ACC112 (cell line): ENCODE measurements at regions not wholly inside any gene's neighbourhood (a gene's known extent, or its start where the extent isn't known, plus 50 kb on each side); places are given as distances from the start of the nearest gene placed in this dataset.

Experiments used
- H2AFZ ChIP-seq: fragments of 200-600 bp; sonication (generic); one replicate; pipeline ENCODE4 v1.6.0; 2017; ENCODE audit warnings: antibody characterized with exemption, low read length; ENCODE audit not compliant: unreplicated experiment
- H3K27ac ChIP-seq: fragments of 200-600 bp; sonication (generic); 2 replicates; pipeline ENCODE4 v1.5.1; 2014; ENCODE audit warnings: low read depth, mild to moderate bottlenecking, antibody characterized with exemption, low read length, moderate library complexity
- H3K27me3 ChIP-seq: fragments of 200-600 bp; sonication (generic); 2 replicates; pipeline ENCODE4 v1.6.1; 2014; ENCODE audit warnings: mild to moderate bottlenecking, antibody characterized with exemption, low read length, moderate library complexity, mixed read lengths; ENCODE audit not compliant: insufficient read depth
- H3K36me3 ChIP-seq: fragments of 200-600 bp; sonication (generic); 2 replicates; pipeline ENCODE4 v1.6.1; 2016; ENCODE audit warnings: mild to moderate bottlenecking, antibody characterized with exemption, low read length, moderate library complexity, mixed read lengths; ENCODE audit not compliant: insufficient read depth
- H3K4me1 ChIP-seq: fragments of 200-600 bp; sonication (generic); one replicate; pipeline ENCODE4 v1.6.1; 2016; ENCODE audit warnings: low read length, mixed read lengths; ENCODE audit not compliant: insufficient read depth, unreplicated experiment, control insufficient read depth
- H3K4me3 ChIP-seq: fragments of 200-600 bp; sonication (generic); 2 replicates; pipeline ENCODE4 v1.5.1; 2014; ENCODE audit warnings: mild to moderate bottlenecking, low read depth, low read length
- H3K79me2 ChIP-seq: fragments of 200-600 bp; sonication (generic); one replicate; pipeline ENCODE4 v1.6.0; 2016; ENCODE audit warnings: low read length; ENCODE audit not compliant: control insufficient read depth, unreplicated experiment, insufficient read depth

DNA sequence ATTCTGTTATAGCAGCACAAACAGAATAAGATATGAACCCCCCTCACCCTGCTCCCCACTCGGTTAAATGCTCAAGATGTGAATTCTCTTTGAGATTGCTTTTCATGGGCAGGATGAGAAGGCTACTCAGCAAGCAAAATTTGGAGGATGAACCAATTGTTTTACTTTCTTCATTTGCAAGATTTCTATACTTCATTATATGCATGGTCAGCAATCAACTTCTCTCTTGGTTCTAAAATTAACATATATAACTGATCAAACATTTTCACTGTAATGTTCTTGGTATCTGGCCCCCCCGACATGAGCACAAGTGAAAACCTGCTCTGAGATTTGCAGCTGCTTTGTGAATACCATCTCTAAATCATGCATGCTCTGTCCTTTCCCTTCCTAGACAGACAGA is 556.1 kb upstream of the MDFIC2 start:
- no peak overlapping the region for H3K4me3 ChIP-seq
- H3K27ac ChIP-seq: no peak overlapping the region

DNA sequence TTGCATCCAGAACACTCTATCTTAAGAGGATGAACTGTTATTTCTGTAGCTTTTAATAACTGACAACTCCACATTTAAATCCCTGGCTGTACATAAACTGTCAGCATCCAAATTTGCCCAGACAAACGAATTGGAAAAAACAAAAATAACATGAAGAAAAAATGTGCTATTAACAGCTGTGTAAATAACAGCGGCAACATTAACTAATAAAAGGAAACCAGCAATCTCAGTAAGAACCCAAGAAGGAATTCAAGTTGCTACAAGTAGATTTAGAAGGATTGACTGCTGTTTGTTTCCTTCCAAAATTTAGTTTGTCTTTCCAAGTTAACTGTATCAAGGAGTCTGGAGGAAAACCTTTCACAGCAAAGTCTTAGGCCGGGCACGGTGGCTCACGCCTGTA is 550.6 kb upstream of the MDFIC2 start:
- no peak overlapping the region for H3K27ac ChIP-seq
- peaks cover 30% of the 10 kb centered on the region for H3K4me1 ChIP-seq
- H3K27me3 ChIP-seq: no peaks in the 10 kb centered on the region
- no peak overlapping the region for H2AFZ ChIP-seq
- no peaks in the 10 kb centered on the region for H3K79me2 ChIP-seq
- H3K36me3 ChIP-seq: 0 out of 2 replicates have a peak, but pooled peaks cover 3% of the 10 kb centered on the region
- H3K4me3 ChIP-seq: no peak overlapping the region

More for the DNA sequence above, 556.1 kb upstream of the MDFIC2 start:
- H3K36me3 ChIP-seq: 0 out of 2 replicates have a peak, but pooled peaks cover 3% of the 10 kb centered on the region
- H3K4me1 ChIP-seq: peaks cover 5% of the 10 kb centered on the region
- H3K79me2 ChIP-seq: no peaks in the 10 kb centered on the region
- no peaks in the 10 kb centered on the region for H3K27me3 ChIP-seq
- H2AFZ ChIP-seq: no peak overlapping the region

DNA sequence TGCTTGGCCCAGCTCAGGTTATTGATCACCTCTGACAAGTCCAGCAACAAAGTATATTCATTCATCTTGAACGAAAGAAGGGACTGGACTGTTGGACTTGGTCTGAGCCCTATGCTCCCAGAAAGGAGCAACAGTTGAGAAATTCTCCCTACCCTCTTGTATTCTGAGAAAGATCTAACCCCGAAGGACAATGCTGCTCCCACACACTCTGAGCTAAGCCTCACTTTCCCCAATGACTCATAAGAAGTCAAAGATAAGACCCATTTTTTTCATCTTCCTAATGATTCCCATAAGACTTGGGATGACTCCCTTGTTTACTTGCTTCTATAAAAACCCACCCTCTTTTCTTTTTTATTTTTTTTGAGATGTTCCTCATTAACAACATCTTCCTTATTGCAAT is 549.4 kb upstream of the MDFIC2 start:
- Histone ChIP-seq H3K36me3 (0 out of 2 replicates have a peak, but pooled peaks cover 3% of the 10 kb centered on the region), H3K79me2 (no peaks in the 10 kb centered on the region), H3K27me3 (no peaks in the 10 kb centered on the region), H3K4me3 (peak overlapping the region; percentile 47; the same call in 1 of the 2 replicates), H3K4me1 (peaks cover 41% of the 10 kb centered on the region), H2AFZ (peak overlapping the region; percentile 37), H3K27ac (peak overlapping the region; percentile 90)

DNA sequence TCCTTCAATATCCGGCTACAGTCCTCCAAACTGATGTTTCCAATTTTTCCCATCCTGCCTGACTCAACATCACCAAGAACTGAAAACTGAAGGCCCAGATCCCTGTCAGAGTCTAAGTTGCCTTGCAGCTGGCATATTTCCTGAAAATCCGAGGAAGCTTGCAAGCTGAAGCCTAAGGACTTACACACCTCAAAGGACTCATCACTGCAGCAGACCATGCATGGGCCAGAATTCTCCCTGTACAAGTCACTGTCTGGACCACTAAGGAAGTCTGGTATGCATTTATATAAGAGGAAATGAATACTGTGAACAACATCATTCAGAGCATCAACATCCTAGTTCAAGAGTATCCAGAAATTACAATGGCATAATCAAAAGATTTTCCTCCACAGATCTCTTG is 548.8 kb upstream of the MDFIC2 start:
- peak overlapping the region; percentile 90 for H3K27ac ChIP-seq
- H3K4me3 ChIP-seq: peak overlapping the region; percentile 47; the same call in 1 of the 2 replicates
- no peaks in the 10 kb centered on the region for H3K79me2 ChIP-seq
- peaks cover 46% of the 10 kb centered on the region for H3K4me1 ChIP-seq
- H3K36me3 ChIP-seq: 0 out of 2 replicates have a peak, but pooled peaks cover 3% of the 10 kb centered on the region
- H3K27me3 ChIP-seq: no peaks in the 10 kb centered on the region
- peak overlapping the region; percentile 37 for H2AFZ ChIP-seq

DNA sequence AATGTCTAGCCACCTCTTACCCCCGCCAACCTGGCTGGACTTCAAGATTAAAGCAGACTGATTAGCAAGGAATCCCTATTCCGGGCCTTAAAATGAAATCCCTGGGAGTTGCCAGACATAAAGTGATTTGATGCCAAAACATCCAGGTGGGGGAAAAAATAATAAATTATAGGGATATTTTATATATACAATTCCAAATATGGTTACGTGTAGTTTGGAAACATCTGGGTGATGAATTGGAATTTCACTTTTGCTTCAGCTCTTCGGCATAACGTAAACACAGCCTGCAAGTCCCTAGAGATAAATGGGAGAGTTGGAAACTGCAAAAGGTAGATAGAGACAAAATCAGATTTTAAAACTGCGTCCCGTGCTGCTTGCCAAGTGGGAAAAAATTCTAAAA is 545.5 kb upstream of the MDFIC2 start:
- Histone ChIP-seq H3K4me1 (peaks cover 74% of the 10 kb centered on the region), H3K36me3 (no peaks in the 10 kb centered on the region), H3K4me3 (peak overlapping the region; percentile 62), H3K27me3 (no peaks in the 10 kb centered on the region), H3K27ac (peak overlapping the region; percentile 95), H2AFZ (peak overlapping the region; percentile 36), H3K79me2 (no peaks in the 10 kb centered on the region)

DNA sequence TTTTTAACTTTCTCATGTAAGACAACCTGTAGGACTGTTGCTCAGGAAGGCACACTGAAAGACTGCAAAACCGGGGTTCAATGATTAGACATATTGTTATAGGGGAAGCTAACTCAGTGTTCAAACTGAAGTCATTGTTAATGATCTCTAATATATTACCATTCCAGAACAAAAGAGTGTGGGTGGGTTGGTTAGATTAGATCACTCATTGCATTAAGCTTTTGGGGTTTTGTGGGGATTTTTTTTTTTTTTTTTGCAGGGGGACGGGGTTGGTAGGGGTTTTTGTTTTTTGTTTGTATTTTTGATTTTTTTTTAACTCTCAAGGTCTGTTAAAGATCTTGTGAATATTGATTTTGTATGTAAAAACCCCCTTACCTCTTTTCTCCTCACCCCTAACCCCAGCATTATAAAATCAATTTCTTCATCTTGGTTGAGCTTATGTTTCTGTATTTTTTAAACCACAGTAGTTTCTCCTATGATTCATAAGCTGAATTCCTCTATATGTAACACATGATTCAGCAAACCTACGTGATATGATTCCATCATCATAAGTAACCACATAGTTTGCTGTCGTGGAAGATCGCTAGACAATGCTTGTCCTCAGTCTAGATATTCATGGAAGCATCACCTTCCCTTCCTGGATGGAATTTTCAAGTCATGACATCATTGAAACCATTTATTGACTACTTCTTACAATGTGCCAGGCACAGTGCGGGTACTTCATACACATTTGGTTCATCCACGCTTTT is 544.1 kb upstream of the MDFIC2 start:
- Histone ChIP-seq H3K4me1 (peaks cover 66% of the 10 kb centered on the region), H3K27ac (peak overlapping the region; percentile 95), H3K4me3 (peak overlapping the region; percentile 36; the same call in 1 of the 2 replicates), H3K36me3 (no peaks in the 10 kb centered on the region), H3K79me2 (no peaks in the 10 kb centered on the region), H3K27me3 (no peaks in the 10 kb centered on the region), H2AFZ (no peak overlapping the region)

DNA sequence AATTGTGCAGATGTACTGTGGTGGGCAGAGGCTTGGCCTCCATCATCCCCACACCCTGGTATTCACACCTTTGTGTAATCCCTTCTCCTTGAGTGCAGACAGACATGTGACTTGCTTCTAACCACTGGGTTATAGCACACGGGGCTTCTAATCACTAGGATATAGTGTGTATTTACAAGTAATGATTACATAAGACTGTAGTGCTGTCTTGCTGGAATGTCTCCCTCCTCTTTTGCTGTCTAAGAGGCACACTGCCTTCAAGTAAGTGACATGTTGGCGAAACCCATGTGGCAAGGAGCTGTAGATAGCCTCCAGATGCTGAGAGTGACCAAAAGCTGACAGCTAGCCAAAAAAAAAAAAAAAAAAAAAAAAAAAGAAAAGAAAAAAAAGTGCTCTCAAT is 542.7 kb upstream of the MDFIC2 start:
- Histone ChIP-seq H2AFZ (no peak overlapping the region), H3K27ac (peak overlapping the region; percentile 79; the same call in 1 of the 2 replicates), H3K4me1 (peaks cover 68% of the 10 kb centered on the region), H3K79me2 (no peaks in the 10 kb centered on the region), H3K27me3 (no peaks in the 10 kb centered on the region), H3K36me3 (no peaks in the 10 kb centered on the region), H3K4me3 (no peak overlapping the region)

DNA sequence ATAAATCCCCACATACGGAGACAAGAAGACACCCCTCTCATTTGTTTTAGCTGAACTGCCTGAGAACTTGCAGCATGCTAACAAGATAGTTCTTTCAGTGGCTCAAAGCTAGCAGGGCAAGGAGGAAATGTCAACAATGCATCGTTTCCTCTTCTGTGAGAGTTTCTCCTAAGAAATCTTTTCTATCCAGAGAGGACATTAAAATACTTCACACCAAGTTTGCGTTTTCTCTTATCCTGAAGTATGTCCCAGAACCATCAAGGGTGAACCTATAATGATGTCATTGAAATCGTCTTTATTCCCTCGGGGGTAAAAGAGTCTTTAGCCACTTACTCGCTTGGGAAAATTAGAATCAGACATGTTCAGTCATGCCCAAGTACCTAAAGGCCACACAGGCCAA is 541.7 kb upstream of the MDFIC2 start:
- no peaks in the 10 kb centered on the region for H3K36me3 ChIP-seq
- no peaks in the 10 kb centered on the region for H3K79me2 ChIP-seq
- peaks cover 74% of the 10 kb centered on the region for H3K4me1 ChIP-seq
- H3K27me3 ChIP-seq: no peaks in the 10 kb centered on the region
- H3K27ac ChIP-seq: peak overlapping the region; percentile 79
- peak overlapping the region; percentile 9 for H2AFZ ChIP-seq
- no peak overlapping the region for H3K4me3 ChIP-seq

DNA sequence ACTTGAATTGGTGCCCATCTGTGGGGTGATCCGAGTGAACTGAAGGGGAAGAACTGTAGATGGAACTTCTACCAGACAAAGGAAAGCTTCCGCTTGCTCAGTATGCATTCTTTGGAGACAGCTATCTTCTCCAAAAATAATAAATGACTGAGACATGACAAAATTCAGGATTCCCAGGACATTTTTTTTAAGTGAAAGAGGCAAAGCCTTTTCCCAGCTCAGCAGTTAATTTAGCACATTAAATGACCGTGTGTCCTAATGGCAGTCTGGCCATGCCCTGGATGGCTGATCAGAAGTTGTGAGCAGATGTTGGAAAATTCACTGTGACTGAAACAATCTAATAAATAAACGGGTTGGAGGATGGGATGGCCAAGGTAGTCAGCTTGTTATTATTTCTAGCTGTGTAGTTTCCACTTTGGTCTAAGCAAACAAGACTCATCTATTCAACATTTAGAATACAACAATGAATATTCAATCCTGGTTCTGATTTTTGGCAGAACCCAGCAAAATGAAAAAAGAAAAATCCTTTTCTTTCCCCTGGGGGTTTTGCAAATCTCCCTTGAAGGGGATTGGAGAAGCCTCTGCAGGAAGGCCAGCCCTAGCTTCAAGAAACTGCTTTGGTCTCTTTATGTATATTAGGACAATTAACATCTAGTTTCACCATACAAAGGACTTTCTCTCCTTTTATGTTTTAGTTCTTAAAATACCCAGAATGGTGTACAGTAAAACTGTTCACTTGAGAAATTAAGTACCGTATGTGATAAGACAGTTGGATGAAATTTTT is 540.9 kb upstream of the MDFIC2 start:
- peak overlapping the region; percentile 16; the same call in 1 of the 2 replicates for H3K4me3 ChIP-seq
- H3K79me2 ChIP-seq: no peaks in the 10 kb centered on the region
- H3K27ac ChIP-seq: peak overlapping the region; percentile 79
- peak overlapping the region; percentile 88 for H2AFZ ChIP-seq
- peaks cover 72% of the 10 kb centered on the region for H3K4me1 ChIP-seq
- H3K27me3 ChIP-seq: no peaks in the 10 kb centered on the region
- H3K36me3 ChIP-seq: no peaks in the 10 kb centered on the region

DNA sequence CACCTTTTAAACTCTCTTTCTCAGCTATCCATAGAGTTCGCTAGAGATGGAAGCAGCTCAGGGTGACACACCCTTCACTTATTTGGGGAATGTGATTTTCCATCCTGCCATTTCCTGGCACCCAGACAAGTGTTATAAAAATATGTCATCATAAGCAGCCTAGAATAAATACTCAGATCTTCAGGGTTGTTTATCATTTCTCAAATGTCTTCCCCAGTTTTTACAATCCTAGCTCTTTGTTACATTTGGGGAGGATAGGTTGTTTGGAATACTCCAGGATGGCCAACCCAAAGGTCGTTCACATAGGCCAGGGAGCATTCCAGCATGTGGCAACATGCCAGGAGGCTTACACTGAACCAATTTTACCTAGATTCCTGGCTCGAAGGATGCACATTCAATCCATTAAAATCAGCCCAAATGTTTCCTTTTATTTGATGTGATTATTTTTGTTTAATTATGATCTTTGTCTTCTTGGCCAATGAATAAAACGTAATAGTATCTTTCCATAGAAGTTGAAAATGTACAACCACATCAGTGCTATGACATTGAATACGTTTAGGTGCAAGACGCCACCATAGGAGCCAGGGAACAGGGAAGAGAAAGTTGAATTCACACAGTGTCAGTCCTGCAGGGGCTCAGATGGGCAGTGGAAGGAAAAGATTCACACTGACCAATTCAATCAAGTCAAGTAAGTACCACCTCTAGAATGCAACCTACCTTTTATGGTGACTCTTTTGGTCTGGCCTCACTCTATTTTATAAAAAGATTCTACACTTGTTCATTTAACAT is 537.7 kb upstream of the MDFIC2 start:
- H3K4me1 ChIP-seq: peaks cover 47% of the 10 kb centered on the region
- H3K79me2 ChIP-seq: no peaks in the 10 kb centered on the region
- peak overlapping the region; percentile 74 for H3K27ac ChIP-seq
- no peak overlapping the region for H2AFZ ChIP-seq
- H3K4me3 ChIP-seq: no peak overlapping the region
- H3K27me3 ChIP-seq: no peaks in the 10 kb centered on the region
- no peaks in the 10 kb centered on the region for H3K36me3 ChIP-seq
